Adrenal gland (tissue), 5 donors: ENCODE measurements at regions not wholly inside any gene's neighbourhood (a gene's known extent, or its start where the extent isn't known, plus 50 kb on each side); places are given as distances from the start of the nearest gene placed in this dataset.

Experiments
- POLR2A ChIP-seq, 2 donors: fragments of 450-650 bp; IDR thresholded peaks; one replicate each; pipeline ENCODE4 v1.6.1; 2017; ENCODE audit warnings: antibody characterized with exemption in 2 of 2, mild to moderate bottlenecking in 2 of 2, moderate library complexity in 1 of 2
- TF ChIP-seq, protein P1 (sequence below), 6 experiments: fragments of 450-650 bp in 4 of 6; fragments of 200-600 bp in 2 of 6; sonication (generic) in 1 of 6; IDR thresholded peaks; 1 replicate in 5 of 6; 2 replicates in 1 of 6; pipeline versions ENCODE4 v1.5.1 to v1.8.0; 2016 to 2021; ENCODE audit warnings: antibody characterized with exemption in 6 of 6, mild to moderate bottlenecking in 2 of 6, moderate library complexity in 1 of 6
- donor health status: DM: no; HTN: no; CAD: no.

DNA sequence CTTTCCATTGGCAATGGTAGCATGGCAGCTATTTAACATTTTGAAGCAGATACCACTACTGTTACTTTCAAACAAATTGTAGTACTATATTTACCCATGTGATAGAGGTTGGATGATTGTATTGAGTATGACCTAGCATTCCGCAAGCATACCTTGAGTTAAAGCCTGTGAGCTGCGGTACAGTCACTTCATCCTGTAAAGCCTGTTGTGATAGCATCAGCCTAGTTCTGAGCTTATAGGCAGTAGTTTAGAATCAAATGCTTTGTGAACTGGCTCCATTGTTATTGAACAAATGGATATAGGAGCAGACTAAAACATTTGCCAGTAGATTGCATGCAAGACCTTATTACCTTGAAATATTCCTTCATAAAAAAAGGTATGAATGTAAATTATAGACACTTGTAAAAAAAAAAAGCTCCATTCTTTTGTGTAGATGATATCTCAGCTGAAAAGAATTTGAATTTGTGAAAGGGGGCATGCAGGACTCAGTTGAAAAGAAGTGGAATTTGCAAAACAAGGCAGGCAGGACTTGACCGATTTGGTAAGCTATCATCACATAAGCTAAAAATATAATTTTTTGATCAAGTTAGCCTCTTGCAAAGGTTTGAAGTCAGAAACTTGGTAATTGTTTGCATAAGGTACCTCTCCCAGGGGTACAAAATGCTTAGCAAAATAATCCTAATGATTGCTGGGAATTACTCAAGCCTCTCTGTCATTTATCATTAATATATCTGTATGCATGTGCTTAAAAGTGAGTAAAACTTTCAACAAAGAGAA lies 138.5 kb upstream of the ITGA4 start:
- TF ChIP-seq, protein P1, sequence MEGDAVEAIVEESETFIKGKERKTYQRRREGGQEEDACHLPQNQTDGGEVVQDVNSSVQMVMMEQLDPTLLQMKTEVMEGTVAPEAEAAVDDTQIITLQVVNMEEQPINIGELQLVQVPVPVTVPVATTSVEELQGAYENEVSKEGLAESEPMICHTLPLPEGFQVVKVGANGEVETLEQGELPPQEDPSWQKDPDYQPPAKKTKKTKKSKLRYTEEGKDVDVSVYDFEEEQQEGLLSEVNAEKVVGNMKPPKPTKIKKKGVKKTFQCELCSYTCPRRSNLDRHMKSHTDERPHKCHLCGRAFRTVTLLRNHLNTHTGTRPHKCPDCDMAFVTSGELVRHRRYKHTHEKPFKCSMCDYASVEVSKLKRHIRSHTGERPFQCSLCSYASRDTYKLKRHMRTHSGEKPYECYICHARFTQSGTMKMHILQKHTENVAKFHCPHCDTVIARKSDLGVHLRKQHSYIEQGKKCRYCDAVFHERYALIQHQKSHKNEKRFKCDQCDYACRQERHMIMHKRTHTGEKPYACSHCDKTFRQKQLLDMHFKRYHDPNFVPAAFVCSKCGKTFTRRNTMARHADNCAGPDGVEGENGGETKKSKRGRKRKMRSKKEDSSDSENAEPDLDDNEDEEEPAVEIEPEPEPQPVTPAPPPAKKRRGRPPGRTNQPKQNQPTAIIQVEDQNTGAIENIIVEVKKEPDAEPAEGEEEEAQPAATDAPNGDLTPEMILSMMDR (IDR thresholded peaks at IDR 0.05), result no peak
- no peak for TF ChIP-seq POLR2A (IDR thresholded peaks at IDR 0.05)
